IPS-20b (cell line): ENCODE measurements at regions not wholly inside any gene's neighbourhood (a gene's known extent, or its start where the extent isn't known, plus 50 kb on each side); places are given as distances from the start of the nearest gene placed in this dataset.
"Not testable (repeated sequence)": the region's sequence is repeated elsewhere in the genome, so short reads cannot be mapped to it uniquely, and the experiment has no call there.

Source experiments
- H3K27ac ChIP-seq: one replicate; pipeline ENCODE4 v1.5.1; 2013; ENCODE audit warnings: low read length
- H3K27me3 ChIP-seq: 2 replicates; pipeline ENCODE4 v1.6.1; 2013; ENCODE audit warnings: mild to moderate bottlenecking, low read length, inconsistent platforms; ENCODE audit not compliant: insufficient read depth
- H3K36me3 ChIP-seq: 2 replicates; pipeline ENCODE4 v1.6.1; 2013; ENCODE audit warnings: low read depth, mild to moderate bottlenecking, inconsistent platforms, low read length, moderate library complexity; ENCODE audit not compliant: insufficient read depth
- H3K4me1 ChIP-seq: 2 replicates; pipeline ENCODE4 v1.6.1; 2013; ENCODE audit warnings: mild to moderate bottlenecking, control low read depth, inconsistent platforms, low read length, moderate library complexity; ENCODE audit not compliant: insufficient read depth
- H3K4me3 ChIP-seq: 2 replicates; pipeline ENCODE4 v1.5.1; 2013; ENCODE audit warnings: mild to moderate bottlenecking, low read length, inconsistent platforms
- H3K9ac ChIP-seq: 2 replicates; pipeline ENCODE4 v1.6.1; 2013; ENCODE audit warnings: low read depth, mild to moderate bottlenecking, inconsistent platforms, low read length, moderate library complexity
- H3K9me3 ChIP-seq: 2 replicates; pipeline ENCODE4 v1.6.1; 2013; ENCODE audit warnings: mild to moderate bottlenecking, low read depth, low read length, inconsistent platforms; ENCODE audit not compliant: insufficient read depth

DNA sequence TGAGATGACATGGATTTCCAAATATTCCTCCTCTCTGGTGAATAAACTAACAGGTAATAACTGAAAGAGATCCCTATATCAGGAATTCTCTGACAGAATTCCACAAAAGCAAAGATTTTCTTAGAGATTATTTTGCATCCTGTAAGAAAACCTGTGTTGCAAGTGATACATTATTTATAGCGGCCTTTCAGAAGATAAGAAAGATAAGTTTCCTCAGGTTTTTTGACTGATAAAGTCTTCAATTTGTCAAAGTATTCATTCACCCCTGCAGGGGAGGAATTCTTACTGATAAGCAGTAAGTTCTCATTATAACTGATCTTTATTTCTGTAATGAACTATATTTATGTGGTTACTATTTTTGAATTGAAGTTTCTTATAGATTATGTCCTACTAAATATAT is 554.0 kb downstream of the ARL4A start:
- Histone ChIP-seq H3K27ac (no peak overlapping the region), H3K4me3 (no peak overlapping the region), H3K9ac (no peak overlapping the region), H3K4me1 (peaks cover 4% of the 10 kb centered on the region; the same call in 1 of the 2 replicates), H3K9me3 (no peaks in the 10 kb centered on the region), H3K36me3 (no peaks in the 10 kb centered on the region), H3K27me3 (no peaks in the 10 kb centered on the region)

DNA sequence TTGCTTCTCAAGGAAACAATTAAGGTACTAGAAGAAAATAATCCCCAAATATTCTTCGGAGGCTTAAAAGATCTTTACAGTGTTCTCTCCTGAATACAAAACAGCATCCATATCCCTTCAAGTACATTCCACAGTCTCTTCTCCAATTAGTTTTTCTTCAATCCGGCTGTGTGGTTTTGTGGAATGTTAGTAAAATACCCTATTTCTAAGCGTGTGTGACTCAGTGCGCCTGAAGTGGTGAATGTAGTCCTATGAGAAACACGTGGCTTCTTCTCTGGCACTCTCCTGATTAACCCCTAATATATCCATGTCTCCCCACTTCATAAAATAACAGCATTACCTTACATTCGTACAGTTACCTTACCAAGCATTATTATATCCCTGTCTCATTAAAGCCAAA is 570.2 kb downstream of the ARL4A start:
- H3K9me3 ChIP-seq = no peaks in the 10 kb centered on the region
- no peaks in the 10 kb centered on the region for H3K36me3 ChIP-seq
- H3K9ac ChIP-seq = no peak overlapping the region
- no peaks in the 10 kb centered on the region for H3K4me1 ChIP-seq
- no peak overlapping the region for H3K4me3 ChIP-seq
- H3K27ac ChIP-seq = no peak overlapping the region
- no peaks in the 10 kb centered on the region for H3K27me3 ChIP-seq

DNA sequence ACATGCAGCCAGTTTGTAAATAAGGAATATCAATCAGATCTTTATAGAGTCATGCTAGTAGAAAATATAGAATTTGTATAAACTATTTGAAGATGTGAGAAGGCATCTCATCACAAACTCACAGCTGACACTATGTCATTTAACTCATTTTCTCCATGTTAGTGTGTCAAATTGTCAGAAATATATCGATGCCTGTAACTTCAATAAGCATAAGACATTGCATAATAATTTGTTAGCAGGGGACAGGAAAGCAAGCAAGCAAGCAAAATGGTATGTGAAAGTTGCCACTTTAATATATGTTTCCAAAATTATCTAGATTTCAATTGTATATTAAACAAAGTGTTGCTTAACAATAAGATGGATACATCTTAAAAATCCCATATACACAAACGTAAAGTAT is 571.0 kb downstream of the ARL4A start:
- no peaks in the 10 kb centered on the region for H3K36me3 ChIP-seq
- H3K9me3 ChIP-seq = no peaks in the 10 kb centered on the region
- no peaks in the 10 kb centered on the region for H3K27me3 ChIP-seq
- H3K9ac ChIP-seq = no peak overlapping the region
- no peak overlapping the region for H3K27ac ChIP-seq
- no peak overlapping the region for H3K4me3 ChIP-seq
- no peaks in the 10 kb centered on the region for H3K4me1 ChIP-seq

DNA sequence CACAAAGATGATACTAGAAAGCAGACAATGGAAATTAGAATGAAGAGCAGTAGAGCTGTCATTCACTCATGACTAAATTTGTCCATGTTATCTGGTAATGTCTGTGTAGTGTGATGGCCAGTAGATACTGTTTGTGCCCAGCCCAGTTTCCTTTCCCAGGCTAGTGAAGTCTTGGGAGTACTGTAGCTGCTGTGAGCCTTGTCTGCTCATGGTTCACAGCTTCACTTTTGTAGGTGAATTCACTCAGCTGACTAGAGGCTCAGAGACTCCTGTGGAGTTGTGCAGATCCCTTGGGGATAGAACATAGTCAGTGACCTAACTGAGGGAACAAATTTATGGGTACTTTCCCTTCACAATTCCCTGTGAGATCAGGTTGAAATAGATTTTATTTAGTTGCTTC is 572.5 kb downstream of the ARL4A start:
- Histone ChIP-seq H3K9ac (no peak overlapping the region), H3K9me3 (no peaks in the 10 kb centered on the region), H3K27ac (no peak overlapping the region), H3K36me3 (no peaks in the 10 kb centered on the region), H3K4me3 (no peak overlapping the region), H3K4me1 (no peaks in the 10 kb centered on the region), H3K27me3 (no peaks in the 10 kb centered on the region)

DNA sequence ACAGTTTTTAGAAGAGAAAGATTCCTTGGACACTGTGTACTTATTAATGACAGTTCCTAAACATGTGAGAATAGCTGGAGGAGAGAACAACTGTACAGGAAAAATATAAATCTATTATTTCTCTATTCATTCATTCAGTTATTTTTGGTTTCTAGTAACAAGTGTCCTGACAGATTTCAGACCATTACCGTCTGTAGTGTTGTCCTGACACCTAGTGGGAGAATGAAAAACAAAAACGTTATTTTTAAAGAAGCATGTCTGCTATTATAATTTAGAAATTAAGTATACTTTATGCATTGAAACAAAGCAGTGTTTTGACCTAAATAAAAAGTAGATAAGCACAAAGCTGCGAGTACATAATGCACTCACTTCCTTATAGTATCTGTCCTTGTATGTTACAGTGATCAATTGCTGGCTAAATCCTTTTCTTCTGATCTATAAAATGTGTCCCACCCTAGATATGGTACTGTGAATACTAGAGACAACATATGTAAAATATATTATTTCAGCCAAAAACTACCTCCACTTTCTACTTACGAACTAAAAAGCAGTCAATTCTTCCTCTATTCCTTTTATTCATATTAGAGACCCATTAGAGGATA is 575.6 kb downstream of the ARL4A start:
- H3K27me3 ChIP-seq = no peaks in the 10 kb centered on the region
- H3K4me1 ChIP-seq = no peaks in the 10 kb centered on the region
- H3K36me3 ChIP-seq = no peaks in the 10 kb centered on the region
- no peak overlapping the region for H3K9ac ChIP-seq
- H3K4me3 ChIP-seq = no peak overlapping the region
- no peaks in the 10 kb centered on the region for H3K9me3 ChIP-seq
- no peak overlapping the region for H3K27ac ChIP-seq

DNA sequence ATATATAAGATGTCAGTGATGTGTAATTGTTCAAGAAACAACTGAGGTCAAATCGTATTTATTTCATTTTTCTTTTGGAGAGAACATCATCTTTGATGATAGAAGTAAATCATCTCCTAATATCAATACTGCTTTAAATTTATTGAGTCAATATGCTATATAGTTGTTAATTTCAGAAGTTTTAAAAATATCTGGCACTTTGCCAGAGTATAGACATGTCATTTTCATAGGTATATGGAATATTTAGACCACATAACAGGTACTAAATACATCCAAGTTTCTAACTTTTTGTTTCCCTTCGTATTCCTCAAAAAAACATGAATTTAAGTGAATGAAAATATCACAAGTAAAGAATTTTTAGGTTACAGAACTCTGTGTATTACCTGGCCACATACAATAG is 577.8 kb downstream of the ARL4A start:
- Histone ChIP-seq H3K27me3 (no peaks in the 10 kb centered on the region), H3K4me3 (no peak overlapping the region), H3K27ac (no peak overlapping the region), H3K9me3 (no peaks in the 10 kb centered on the region), H3K36me3 (no peaks in the 10 kb centered on the region), H3K4me1 (no peaks in the 10 kb centered on the region), H3K9ac (no peak overlapping the region)

DNA sequence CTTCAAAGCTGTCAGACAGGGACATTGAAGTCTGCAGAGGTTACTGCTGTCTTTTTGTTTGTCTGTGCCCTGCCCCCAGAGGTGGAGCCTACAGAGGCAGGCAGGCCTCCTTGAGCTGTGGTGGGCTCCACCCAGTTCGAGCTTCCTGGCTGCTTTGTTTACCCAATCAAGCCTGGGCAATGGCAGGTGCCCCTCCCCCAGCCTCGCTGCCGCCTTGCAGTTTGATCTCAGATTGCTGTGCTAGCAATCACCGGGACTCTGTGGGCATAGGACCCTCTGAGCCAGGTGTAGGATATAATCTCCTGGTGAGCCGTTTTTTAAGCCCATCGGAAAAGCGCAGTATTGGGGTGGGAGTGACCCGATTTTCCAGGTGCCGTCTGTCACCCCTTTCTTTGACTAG is 586.8 kb downstream of the ARL4A start:
- H3K27me3 ChIP-seq, H3K9ac ChIP-seq, H3K27ac ChIP-seq, H3K36me3 ChIP-seq, H3K4me1 ChIP-seq, H3K4me3 ChIP-seq: not testable (repeated sequence)
- peaks cover 10% of the 10 kb centered on the region; the same call in 1 of the 2 replicates for H3K9me3 ChIP-seq

DNA sequence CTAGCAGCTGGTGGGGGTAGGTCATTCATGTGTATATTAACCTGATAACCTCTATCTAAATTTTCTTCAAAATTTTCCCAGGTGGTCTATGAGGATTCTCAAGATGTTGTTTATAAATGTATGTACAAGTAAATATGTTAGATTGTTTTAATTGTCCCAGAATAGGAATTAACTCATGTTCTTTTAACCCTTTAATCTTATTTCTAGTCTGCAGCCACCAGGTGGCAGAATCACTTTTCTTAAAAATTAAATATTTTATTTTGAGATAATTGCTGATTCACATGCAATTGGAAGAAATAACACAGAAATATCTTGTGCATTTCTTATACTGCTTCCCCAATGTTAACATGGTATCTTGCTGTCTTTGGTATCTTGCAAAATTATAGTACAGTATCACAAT is 589.5 kb downstream of the ARL4A start:
- Histone ChIP-seq H3K27me3 (no peaks in the 10 kb centered on the region), H3K4me3 (no peak overlapping the region), H3K4me1 (no peaks in the 10 kb centered on the region), H3K9ac (no peak overlapping the region), H3K27ac (no peak overlapping the region), H3K9me3 (peaks cover 10% of the 10 kb centered on the region; the same call in 1 of the 2 replicates), H3K36me3 (no peaks in the 10 kb centered on the region)

DNA sequence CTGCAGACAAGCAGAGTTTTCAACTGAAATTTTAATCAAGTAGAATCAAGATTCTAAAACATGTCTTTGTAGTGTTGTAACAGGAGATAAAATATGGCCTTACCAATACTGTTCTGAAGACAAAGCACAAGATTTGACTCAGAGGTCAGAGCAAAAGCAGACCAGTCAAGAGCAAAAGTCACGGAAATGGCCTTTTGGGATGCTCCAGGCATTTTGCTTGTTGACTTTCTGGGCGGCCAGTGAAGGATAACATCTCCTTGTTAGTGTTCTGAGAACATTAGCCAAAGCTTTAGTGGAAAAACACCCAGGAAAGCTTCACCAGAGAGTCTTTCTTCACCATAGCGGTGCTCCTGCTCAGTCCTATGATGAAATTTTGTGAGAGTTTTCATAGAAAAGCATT is 590.6 kb downstream of the ARL4A start:
- Histone ChIP-seq H3K27me3 (no peaks in the 10 kb centered on the region), H3K9ac (no peak overlapping the region), H3K36me3 (no peaks in the 10 kb centered on the region), H3K4me1 (no peaks in the 10 kb centered on the region), H3K9me3 (peaks cover 10% of the 10 kb centered on the region; the same call in 1 of the 2 replicates), H3K4me3 (no peak overlapping the region), H3K27ac (no peak overlapping the region)

DNA sequence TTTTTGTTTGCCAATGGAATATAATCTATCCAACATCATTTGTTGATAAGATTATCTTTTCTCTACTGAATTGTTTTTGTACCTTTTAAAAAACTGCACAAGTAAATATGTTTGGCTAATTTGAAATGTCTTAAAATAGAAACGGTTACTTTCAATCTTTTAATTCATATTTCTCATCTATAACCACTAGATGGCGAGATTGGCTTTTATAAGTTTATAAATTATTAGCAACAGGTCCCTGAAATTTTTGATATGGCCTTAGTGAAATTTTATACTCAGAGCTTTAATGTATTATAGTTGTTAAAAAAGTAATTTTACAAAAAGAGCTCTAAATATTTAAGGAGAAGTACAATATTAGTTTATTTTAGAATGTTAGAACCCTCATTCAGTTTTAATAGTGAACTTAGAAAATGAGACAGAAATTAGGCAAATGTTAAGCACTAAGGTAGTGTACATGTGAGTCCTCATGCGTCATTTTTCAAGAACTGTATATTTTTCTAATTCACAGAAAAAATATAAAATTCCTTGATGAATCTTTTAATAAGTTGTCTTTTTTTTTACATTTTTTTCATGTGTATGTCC is 592.5 kb downstream of the ARL4A start:
- Histone ChIP-seq H3K9ac (no peak overlapping the region), H3K27me3 (no peaks in the 10 kb centered on the region), H3K27ac (no peak overlapping the region), H3K36me3 (no peaks in the 10 kb centered on the region), H3K4me3 (no peak overlapping the region), H3K9me3 (peaks cover 3% of the 10 kb centered on the region; the same call in 1 of the 2 replicates), H3K4me1 (no peaks in the 10 kb centered on the region)

DNA sequence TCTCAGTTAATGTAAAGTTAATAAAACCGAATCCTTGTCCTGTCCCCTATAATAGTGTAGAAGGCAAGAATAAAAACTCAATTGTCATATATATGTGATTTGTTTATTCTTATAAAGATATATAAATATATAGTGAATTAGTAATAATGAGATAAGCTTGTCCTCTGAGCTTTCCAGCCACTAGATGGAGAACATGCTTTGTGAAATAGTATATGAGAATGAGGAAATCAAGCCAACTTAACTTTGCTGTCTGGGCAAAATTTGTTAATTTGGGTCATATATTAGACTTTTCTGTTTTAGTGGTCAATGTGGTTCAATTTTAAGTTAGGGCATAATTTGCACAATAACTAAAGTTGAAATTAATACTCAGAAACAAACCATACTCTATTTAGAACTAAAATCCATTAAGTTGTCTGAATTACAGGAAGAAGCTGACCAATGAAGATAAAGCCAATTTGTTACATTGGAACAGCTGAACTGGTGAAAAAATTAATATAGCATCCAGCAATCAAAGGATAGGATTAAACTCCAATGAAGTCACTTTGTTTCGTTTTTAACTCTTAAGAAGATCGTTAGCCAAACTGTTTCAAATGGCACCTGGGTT is 595.0 kb downstream of the ARL4A start:
- Histone ChIP-seq H3K9me3 (no peaks in the 10 kb centered on the region), H3K36me3 (no peaks in the 10 kb centered on the region), H3K27ac (no peak overlapping the region), H3K4me3 (no peak overlapping the region), H3K4me1 (no peaks in the 10 kb centered on the region), H3K27me3 (no peaks in the 10 kb centered on the region), H3K9ac (no peak overlapping the region)

DNA sequence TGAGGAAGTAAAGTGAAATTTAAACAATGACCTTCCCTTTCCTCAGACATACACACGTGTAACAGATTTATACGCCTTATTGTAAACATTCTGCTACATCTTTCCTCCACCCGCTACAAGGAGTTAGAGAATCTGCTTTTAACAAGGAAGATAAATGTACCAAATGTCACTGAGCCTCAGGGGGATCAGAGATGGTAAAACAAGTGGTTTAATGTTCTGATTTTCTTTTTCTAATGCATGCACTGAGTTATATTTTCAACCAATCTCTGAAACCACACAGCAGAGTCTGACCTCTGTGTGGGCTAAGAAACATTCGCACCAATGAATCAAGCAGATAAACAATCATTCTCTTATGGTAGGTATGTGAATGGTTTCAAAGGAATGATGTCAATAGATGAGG is 599.5 kb downstream of the ARL4A start:
- Histone ChIP-seq H3K36me3 (no peaks in the 10 kb centered on the region), H3K9me3 (no peaks in the 10 kb centered on the region), H3K4me1 (no peaks in the 10 kb centered on the region), H3K27ac (no peak overlapping the region), H3K4me3 (no peak overlapping the region), H3K27me3 (no peaks in the 10 kb centered on the region), H3K9ac (no peak overlapping the region)
